A673 (cell line): ENCODE measurements at regions not wholly inside any gene's neighbourhood (a gene's known extent, or its start where the extent isn't known, plus 50 kb on each side); places are given as distances from the start of the nearest gene placed in this dataset.
"Not testable (repeated sequence)": the region's sequence is repeated elsewhere in the genome, so short reads cannot be mapped to it uniquely, and the experiment has no call there.

ENCODE experiments used
- BruUV-seq: library from RNA; stranded (reverse); fragments of 400-500 nt; replicated peaks from 2 replicates; lab custom pipeline; 2021; lab: Mats Ljungman, UMichigan
- CTCF ChIA-PET: fragments of 300-600 bp; sonication (Branson Sonifier 250); formaldehyde crosslinking; loops from one replicate; lab custom pipeline; 2022; ENCODE audit warnings: antibody characterized with exemption; lab: Charles Lee
- POLR2A ChIA-PET: fragments of 300-600 bp; sonication (Branson Sonifier 250); formaldehyde crosslinking; loops from one replicate; lab custom pipeline; 2022; ENCODE audit warnings: antibody characterized with exemption; ENCODE audit not compliant: low non-redundant PET; lab: Charles Lee
- DNase-seq: peaks from one replicate; pipeline ENCODE4 v3.0.0-alpha.2; 2015; ENCODE audit warnings: low spot score
- H3K27ac ChIP-seq: fragments of 200-600 bp; sonication (generic); 2 replicates; pipeline ENCODE4 v1.5.1; 2016; ENCODE audit warnings: mixed run types, low read depth, mild to moderate bottlenecking, mixed read lengths, antibody characterized with exemption, low read length; ENCODE audit not compliant: poor library complexity, severe bottlenecking
- H3K27me3 ChIP-seq: fragments of 200-600 bp; sonication (generic); replicated peaks from 2 replicates; pipeline ENCODE4 v1.6.1; 2017; ENCODE audit warnings: mixed run types, low read depth, mild to moderate bottlenecking, mixed read lengths, antibody characterized with exemption, low read length; ENCODE audit not compliant: insufficient read depth, poor library complexity
- H3K36me3 ChIP-seq: fragments of 200-600 bp; sonication (generic); 2 replicates; pipeline ENCODE4 v1.6.1; 2016; ENCODE audit warnings: mixed run types, mild to moderate bottlenecking, mixed read lengths, antibody characterized with exemption, low read length; ENCODE audit not compliant: insufficient read depth, poor library complexity, severe bottlenecking
- H3K4me1 ChIP-seq: fragments of 200-600 bp; sonication (generic); 2 replicates; pipeline ENCODE4 v1.6.1; 2017; ENCODE audit warnings: mixed run types, mild to moderate bottlenecking, mixed read lengths, antibody characterized with exemption, low read length; ENCODE audit not compliant: insufficient read depth, poor library complexity, severe bottlenecking
- H3K4me3 ChIP-seq: fragments of 200-600 bp; sonication (generic); 2 replicates; pipeline ENCODE4 v1.5.1; 2016; ENCODE audit warnings: low read depth, mixed run types, mild to moderate bottlenecking, mixed read lengths, low read length; ENCODE audit not compliant: poor library complexity, severe bottlenecking
- H3K9me3 ChIP-seq: fragments of 200-600 bp; sonication (generic); 2 replicates; pipeline ENCODE4 v1.6.1; 2016; ENCODE audit warnings: mixed run types, low read depth, mild to moderate bottlenecking, mixed read lengths, antibody characterized with exemption, low read length; ENCODE audit not compliant: poor library complexity, severe bottlenecking
- intact Hi-C: fragments of 100-400 bp; cut with micrococcal nuclease; formaldehyde crosslinking; loops from one replicate; pipeline ENCODE4 v1.10.0; 2022; ENCODE audit not compliant: unreplicated experiment

- H3K4me3 ChIP-seq, H3K27me3 ChIP-seq, BruUV-seq, H3K27ac ChIP-seq, H3K4me1 ChIP-seq, H3K36me3 ChIP-seq, DNase-seq, intact Hi-C loops, H3K9me3 ChIP-seq, CTCF ChIA-PET, POLR2A ChIA-PET: not testable (repeated sequence)
These were observed 111.3 kb downstream of the NPIPB11 start for GRCh38 chr16:29294951-29295795.

GRCh38 chr16:29294400-29294933, 112.0 kb downstream of the NPIPB11 start:
- H3K4me1 ChIP-seq, H3K27ac ChIP-seq, H3K27me3 ChIP-seq, intact Hi-C loops, H3K4me3 ChIP-seq, POLR2A ChIA-PET, H3K9me3 ChIP-seq, BruUV-seq, CTCF ChIA-PET, DNase-seq, H3K36me3 ChIP-seq: not testable (repeated sequence)

- intact Hi-C loops, H3K4me1 ChIP-seq, H3K27me3 ChIP-seq, DNase-seq, H3K4me3 ChIP-seq, H3K9me3 ChIP-seq, POLR2A ChIA-PET, H3K36me3 ChIP-seq, H3K27ac ChIP-seq, BruUV-seq, CTCF ChIA-PET: not testable (repeated sequence)
These were observed 113.0 kb downstream of the NPIPB11 start for GRCh38 chr16:29293545-29293944.

- DNase-seq, H3K27me3 ChIP-seq, intact Hi-C loops, CTCF ChIA-PET, H3K4me1 ChIP-seq, POLR2A ChIA-PET, H3K27ac ChIP-seq, H3K9me3 ChIP-seq, BruUV-seq, H3K36me3 ChIP-seq, H3K4me3 ChIP-seq: not testable (repeated sequence)
These were observed 113.5 kb downstream of the NPIPB11 start for GRCh38 chr16:29292952-29293471.

- BruUV-seq, POLR2A ChIA-PET, H3K36me3 ChIP-seq, DNase-seq, H3K27ac ChIP-seq, CTCF ChIA-PET, H3K27me3 ChIP-seq, intact Hi-C loops, H3K4me1 ChIP-seq, H3K4me3 ChIP-seq, H3K9me3 ChIP-seq: not testable (repeated sequence)
These were observed 114.9 kb downstream of the NPIPB11 start for GRCh38 chr16:29291329-29292271.
